IMR-90 (cell line): ENCODE measurements at regions not wholly inside any gene's neighbourhood (a gene's known extent, or its start where the extent isn't known, plus 50 kb on each side); places are given as distances from the start of the nearest gene placed in this dataset.

Experiments used
- ATAC-seq: fragments of 200-7000 bp; cut with Tn5 transposase; 2 replicates; pipeline ENCODE4 v1.9.1; 2020; ENCODE audit warnings: low read depth, mild to moderate bottlenecking, moderate library complexity
- BruUV-seq: library from RNA; stranded (reverse); fragments of 400-500 nt; replicated peaks from 2 replicates; lab custom pipeline; 2021; lab: Mats Ljungman, UMichigan
- CTCF ChIA-PET: fragments of 300-600 bp; formaldehyde crosslinking; extraction: SDS; loops from one replicate; lab custom pipeline; 2021; ENCODE audit warnings: antibody characterized with exemption; lab: Yijun Ruan, JAX
- POLR2A ChIA-PET: fragments of 300-600 bp; sonication (Branson Sonifier 250); formaldehyde crosslinking; loops from one replicate; lab custom pipeline; 2022; ENCODE audit warnings: antibody characterized with exemption; ENCODE audit not compliant: unreplicated experiment; lab: Charles Lee
- DNase-seq: peaks from one replicate; pipeline ENCODE4 v3.0.0; 2013
- H2AFZ ChIP-seq: replicated peaks from 2 replicates; pipeline ENCODE3; 2013; ENCODE audit warnings: low read length, mild to moderate bottlenecking; ENCODE audit not compliant: poor library complexity
- H2AK5ac ChIP-seq: 2 replicates; pipeline ENCODE4 v1.6.1; 2013; ENCODE audit warnings: low read depth, low read length, inconsistent platforms
- H2AK9ac ChIP-seq: replicated peaks from 2 replicates; pipeline ENCODE3; 2013; ENCODE audit warnings: mild to moderate bottlenecking, low read depth, low read length, moderate library complexity; ENCODE audit not compliant: poor library complexity
- H2BK120ac ChIP-seq: 2 replicates; pipeline ENCODE4 v1.6.1; 2013; ENCODE audit warnings: low read depth, low read length, inconsistent platforms
- H2BK15ac ChIP-seq: 3 replicates; pipeline ENCODE4 v1.6.1; 2013; ENCODE audit warnings: low read depth, low read length, inconsistent platforms
- H2BK20ac ChIP-seq: 2 replicates; pipeline ENCODE4 v1.6.1; 2013; ENCODE audit warnings: low read depth, mild to moderate bottlenecking, inconsistent platforms, low read length, moderate library complexity
- H2BK5ac ChIP-seq: 2 replicates; pipeline ENCODE4 v1.6.1; 2013; ENCODE audit warnings: mild to moderate bottlenecking, low read depth, low read length, inconsistent platforms; ENCODE audit not compliant: poor library complexity, severe bottlenecking
- H3K14ac ChIP-seq: replicated peaks from 2 replicates; pipeline ENCODE4 v1.6.1; 2013; ENCODE audit warnings: low read depth, low read length, inconsistent platforms
- H3K18ac ChIP-seq: 2 replicates; pipeline ENCODE4 v1.6.1; 2013; ENCODE audit warnings: low read depth, low read length, control low read depth
- H3K23ac ChIP-seq: 2 replicates; pipeline ENCODE4 v1.6.1; 2013; ENCODE audit warnings: low read depth, low read length, inconsistent platforms
- H3K27ac ChIP-seq: 2 replicates; pipeline ENCODE4 v1.5.1; 2013; ENCODE audit warnings: mild to moderate bottlenecking, control low read depth, low read length; ENCODE audit not compliant: insufficient read depth
- H3K27me3 ChIP-seq: 2 replicates; pipeline ENCODE4 v1.6.1; 2013; ENCODE audit warnings: low read length; ENCODE audit not compliant: control insufficient read depth, insufficient read depth
- H3K36me3 ChIP-seq: 2 replicates; pipeline ENCODE4 v1.6.1; 2013; ENCODE audit warnings: low read length, mixed read lengths; ENCODE audit not compliant: control insufficient read depth, insufficient read depth
- H3K4ac ChIP-seq: 2 replicates; pipeline ENCODE4 v1.6.1; 2013; ENCODE audit warnings: low read depth, low read length, inconsistent platforms
- H3K4me1 ChIP-seq: 2 replicates; pipeline ENCODE4 v1.6.1; 2013; ENCODE audit warnings: low read length, mixed read lengths; ENCODE audit not compliant: control insufficient read depth, insufficient read depth
- H3K4me2 ChIP-seq: 2 replicates; pipeline ENCODE4 v1.6.1; 2013; ENCODE audit warnings: low read depth, mild to moderate bottlenecking, control low read depth, low read length, moderate library complexity
- H3K4me3 ChIP-seq: 2 replicates; pipeline ENCODE4 v1.5.1; 2013; ENCODE audit warnings: low read depth, mild to moderate bottlenecking, control low read depth, low read length, moderate library complexity; ENCODE audit not compliant: insufficient read depth
- H3K56ac ChIP-seq: 2 replicates; pipeline ENCODE4 v1.6.1; 2013; ENCODE audit warnings: low read length, inconsistent platforms; ENCODE audit not compliant: insufficient read depth; ENCODE audit errors: extremely low read depth
- H3K79me1 ChIP-seq, 2 experiments: 2 replicates each; pipeline ENCODE4 v1.6.1; 2013; ENCODE audit warnings: low read length in 2 of 2, inconsistent platforms in 1 of 2, low read depth in 1 of 2
- H3K9ac ChIP-seq: 2 replicates; pipeline ENCODE4 v1.6.1; 2013; ENCODE audit warnings: low read depth, low read length, control low read depth
- H3K9me1 ChIP-seq: 2 replicates; pipeline ENCODE4 v1.6.1; 2013; ENCODE audit warnings: low read length, inconsistent platforms; ENCODE audit not compliant: insufficient read depth
- H3K9me3 ChIP-seq: 2 replicates; pipeline ENCODE4 v1.6.1; 2013; ENCODE audit warnings: low read length; ENCODE audit not compliant: control insufficient read depth, insufficient read depth
- H4K20me1 ChIP-seq: 2 replicates; pipeline ENCODE4 v1.6.1; 2013; ENCODE audit warnings: low read length, inconsistent platforms; ENCODE audit not compliant: insufficient read depth
- H4K5ac ChIP-seq: 2 replicates; pipeline ENCODE4 v1.6.1; 2013; ENCODE audit warnings: mild to moderate bottlenecking, low read depth, low read length, control low read depth
- H4K8ac ChIP-seq, 2 experiments: 2 replicates each; pipeline ENCODE4 v1.6.1; 2013; ENCODE audit warnings: low read depth in 2 of 2, low read length in 2 of 2, control low read depth in 1 of 2, inconsistent platforms in 1 of 2
- H4K91ac ChIP-seq: 2 replicates; pipeline ENCODE4 v1.6.1; 2013; ENCODE audit warnings: low read depth, low read length, inconsistent platforms; ENCODE audit not compliant: insufficient read depth
- BHLHE40 ChIP-seq: fragments of 150-350 bp; IDR thresholded peaks from 2 replicates; pipeline ENCODE4 v1.6.1; 2016; ENCODE audit warnings: mild to moderate bottlenecking, low read depth, low read length
- FOS ChIP-seq: fragments of 150-350 bp; IDR thresholded peaks from 2 replicates; pipeline ENCODE4 v1.6.1; 2016; ENCODE audit warnings: low read depth, low read length
- MAFK ChIP-seq: IDR thresholded peaks from 2 replicates; pipeline ENCODE4 v1.6.1; 2012; ENCODE audit warnings: low read depth, low read length, improper control_type of control experiment
- NFE2L2 ChIP-seq: fragments of 150-350 bp; IDR thresholded peaks from 2 replicates; pipeline ENCODE4 v1.6.1; 2016; ENCODE audit warnings: low read depth, mild to moderate bottlenecking, low read length
- POLR2A ChIP-seq: IDR thresholded peaks from 2 replicates; pipeline ENCODE4 v1.6.1; 2012; ENCODE audit warnings: mild to moderate bottlenecking, low read depth, low read length
- RCOR1 ChIP-seq: IDR thresholded peaks from 2 replicates; pipeline ENCODE4 v1.6.1; 2012; ENCODE audit warnings: mild to moderate bottlenecking, low read length, improper control_type of control experiment; ENCODE audit not compliant: insufficient replicate concordance
- WGBS, 2 experiments: methylation state at CpG; one replicate each; pipeline versions ENCODE4 v1.1.5 to v1.1.7; 2013; ENCODE audit warnings: missing lambda C conversion rate in 2 of 2; ENCODE audit not compliant: insufficient read length in 1 of 2; ENCODE audit errors: extremely low coverage in 2 of 2; 5-methylcytosine and 5-hydroxymethylcytosine counted together
- dilution Hi-C: fragments of 300-500 bp; cut with HindIII; formaldehyde crosslinking; loops from one replicate; pipeline ENCODE4 v1.14.3; 2018; ENCODE audit warnings: low sequenced_read_pairs; ENCODE audit not compliant: unreplicated experiment
- in situ Hi-C: fragments of 300-500 bp; cut with MboI; formaldehyde crosslinking; loops from 3 replicates; pipeline ENCODE4 v1.14.3; 2019; ENCODE audit warnings: low sequenced_read_pairs, inconsistent platforms, mixed read lengths
- intact Hi-C: fragments of 100-400 bp; cut with micrococcal nuclease; formaldehyde crosslinking; loops from 2 replicates; pipeline ENCODE4 v1.10.0; 2022

DNA sequence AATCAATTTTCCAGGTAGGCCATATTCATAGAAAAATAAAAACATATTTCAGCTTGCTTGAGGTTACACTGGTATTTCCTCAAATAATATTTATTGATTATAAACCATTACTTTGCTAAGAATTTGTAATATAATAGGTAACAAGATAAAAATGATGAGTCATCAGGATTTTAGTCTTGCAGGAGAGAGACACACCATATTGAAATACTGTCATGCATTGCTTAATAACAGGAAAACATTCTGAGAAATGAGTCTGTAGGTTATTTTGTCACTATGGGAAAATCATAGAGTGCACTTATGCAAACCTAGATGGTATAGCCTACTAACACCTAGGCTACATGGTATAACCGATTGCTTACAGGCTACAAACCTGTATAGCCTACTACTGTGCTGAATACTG, 990.5 kb downstream of the OTOL1 start:
- WGBS, 2 experiments = no CpG with 5 or more reads among the region's 1 CpG
- Histone ChIP-seq H3K9me1 (no peaks in the 10 kb centered on the region), H2AFZ (no peak overlapping the region), H4K5ac (no peak overlapping the region), H3K4me1 (no peaks in the 10 kb centered on the region), H3K14ac (no peak overlapping the region), H4K91ac (no peak overlapping the region), H3K27me3 (no peaks in the 10 kb centered on the region), H2AK5ac (no peak overlapping the region), H3K9ac (no peak overlapping the region), H3K4me2 (no peak overlapping the region), H3K4me3 (no peak overlapping the region), H3K18ac (no peak overlapping the region), H4K8ac (no peak overlapping the region), H3K79me1 (no peaks in the 10 kb centered on the region), H3K56ac (no peak overlapping the region), H3K4ac (no peak overlapping the region), H2BK15ac (no peak overlapping the region), H2BK20ac (no peak overlapping the region), H4K20me1 (no peaks in the 10 kb centered on the region), H2BK5ac (no peak overlapping the region), H3K36me3 (no peaks in the 10 kb centered on the region), H2AK9ac (no peak overlapping the region), H2BK120ac (no peak overlapping the region), H3K23ac (no peak overlapping the region), H3K9me3 (no peaks in the 10 kb centered on the region), H3K27ac (no peak overlapping the region)
- TF ChIP-seq MAFK = peak; percentile 99
- TF ChIP-seq FOS = peak; percentile 46; the same call in 1 of the 2 replicates
- TF ChIP-seq NFE2L2 = peak; percentile 62
- no peak for TF ChIP-seq BHLHE40
- TF ChIP-seq RCOR1 = no peak
- no peak for TF ChIP-seq POLR2A
- dilution Hi-C loops (no loop called here), in situ Hi-C loops (no loop called here), intact Hi-C loops (no loop called here)
- no TSS peak for BruUV-seq
- ChIA-PET POLR2A (no interaction called here), CTCF (no interaction called here)
- DNase-seq (peak; percentile 0), ATAC-seq (no peak)
